ENCODE measurements at regions not wholly inside any gene's neighbourhood (a gene's known extent, or its start where the extent isn't known, plus 50 kb on each side); places are given as distances from the start of the nearest gene placed in this dataset.
"Not testable (repeated sequence)": the region's sequence is repeated elsewhere in the genome, so short reads cannot be mapped to it uniquely, and the experiment has no call there.

- H3K27ac ChIP-seq: no peak overlapping the region
- DNase-seq: no peak
- H3K36me3 ChIP-seq: no peaks in the 10 kb centered on the region
- H3K4me3 ChIP-seq (ENCODE audit: low read depth, low read length): no peak overlapping the region
- no peaks in the 10 kb centered on the region for H3K9me3 ChIP-seq (ENCODE audit: severe bottlenecking)
- no peak for TF ChIP-seq CTCF (IDR thresholded peaks at IDR 0.05; ENCODE audit: low read depth, low read length)
- H3K27me3 ChIP-seq (ENCODE audit: insufficient read depth, low read depth, severe bottlenecking): peaks cover 4% of the 10 kb centered on the region
Measured at GRCh38 chr10:113496111-113497109, 56.4 kb upstream of the HABP2 start.

DNA sequence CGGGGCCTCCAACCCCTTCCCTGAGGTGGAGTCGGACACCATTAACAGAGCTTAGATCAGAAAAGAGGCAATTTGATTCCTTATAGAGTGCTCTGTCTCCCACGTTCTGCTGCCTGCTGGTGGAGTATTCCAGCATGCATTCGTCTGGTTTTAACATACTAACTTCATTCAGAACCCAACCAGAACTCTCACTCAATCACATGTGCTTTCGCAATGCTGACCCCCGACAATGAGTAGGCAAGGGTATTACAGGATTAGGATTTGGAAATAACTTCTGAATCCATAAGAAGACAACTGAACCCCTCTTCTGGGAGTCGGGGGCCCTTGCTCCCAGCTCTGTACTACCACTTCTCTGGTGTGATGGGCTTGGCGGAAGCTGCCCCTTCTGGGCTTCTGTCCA is 55.7 kb upstream of the HABP2 start:
- no peaks in the 10 kb centered on the region for H3K36me3 ChIP-seq
- TF ChIP-seq CTCF (IDR thresholded peaks at IDR 0.05; ENCODE audit: low read depth, low read length): no peak
- DNase-seq: no peak
- H3K4me3 ChIP-seq (ENCODE audit: low read depth, low read length): no peak overlapping the region
- peaks cover 4% of the 10 kb centered on the region for H3K27me3 ChIP-seq (ENCODE audit: insufficient read depth, low read depth, severe bottlenecking)
- no peak overlapping the region for H3K27ac ChIP-seq
- H3K9me3 ChIP-seq (ENCODE audit: severe bottlenecking): no peaks in the 10 kb centered on the region

DNA sequence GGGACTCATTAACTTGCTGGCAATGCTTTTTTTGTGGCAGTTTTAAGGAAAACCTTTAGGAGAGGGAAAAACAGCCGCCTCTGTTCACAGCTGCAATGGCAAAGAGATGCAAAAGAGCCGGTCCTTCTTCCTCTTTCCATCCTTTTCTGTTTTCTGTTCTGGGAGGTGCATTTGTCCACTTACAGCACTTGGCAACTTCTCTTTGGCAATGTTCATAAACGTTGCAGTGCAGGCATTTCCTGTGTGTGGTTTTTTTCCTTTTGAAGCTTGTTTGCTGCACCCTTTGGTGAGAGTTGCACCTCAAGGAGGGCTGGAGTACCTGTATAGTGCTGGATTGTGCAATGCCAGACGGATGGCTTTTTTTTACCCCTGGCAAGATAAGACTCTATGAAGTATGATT is 53.9 kb upstream of the HABP2 start:
- no peak for TF ChIP-seq CTCF (IDR thresholded peaks at IDR 0.05; ENCODE audit: low read depth, low read length)
- no peaks in the 10 kb centered on the region for H3K36me3 ChIP-seq
- no peak overlapping the region for H3K4me3 ChIP-seq (ENCODE audit: low read depth, low read length)
- H3K27ac ChIP-seq: no peak overlapping the region
- H3K27me3 ChIP-seq (ENCODE audit: insufficient read depth, low read depth, severe bottlenecking): no peaks in the 10 kb centered on the region
- DNase-seq: no peak
- H3K9me3 ChIP-seq (ENCODE audit: severe bottlenecking): no peaks in the 10 kb centered on the region

DNA sequence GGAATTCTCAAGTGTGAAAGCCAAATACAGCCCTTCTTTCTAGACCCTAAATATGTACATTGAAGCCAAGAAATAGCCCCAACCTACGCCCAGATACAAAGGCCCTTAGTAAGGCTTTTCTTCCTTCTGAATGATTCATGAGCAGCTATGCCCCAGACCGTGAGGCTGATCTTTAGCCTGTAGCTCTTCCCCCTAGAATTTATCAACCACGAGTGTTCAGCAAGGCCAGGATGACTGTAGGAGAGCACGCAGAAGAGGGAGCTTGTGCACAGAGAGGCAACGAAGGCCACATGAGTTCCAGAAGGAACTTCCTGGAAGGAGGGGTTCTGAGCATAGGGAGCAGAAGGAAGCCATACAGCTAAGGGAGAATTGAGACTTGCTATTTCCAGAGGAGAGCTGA is 53.0 kb upstream of the HABP2 start:
- no peak for TF ChIP-seq CTCF (IDR thresholded peaks at IDR 0.05; ENCODE audit: low read depth, low read length)

GRCh38 chr10:113501031-113501430 is 51.8 kb upstream of the HABP2 start:
- H3K9me3 ChIP-seq (ENCODE audit: severe bottlenecking); H3K4me3 ChIP-seq (ENCODE audit: low read depth, low read length); DNase-seq; H3K27ac ChIP-seq; H3K36me3 ChIP-seq; H3K27me3 ChIP-seq (ENCODE audit: insufficient read depth, low read depth, severe bottlenecking): not testable (repeated sequence)

More for the DNA sequence above, 53.0 kb upstream of the HABP2 start:
- no peaks in the 10 kb centered on the region for H3K36me3 ChIP-seq
- DNase-seq: no peak
- H3K9me3 ChIP-seq (ENCODE audit: severe bottlenecking): no peaks in the 10 kb centered on the region
- H3K27ac ChIP-seq: no peak overlapping the region
- H3K4me3 ChIP-seq (ENCODE audit: low read depth, low read length): no peak overlapping the region
- H3K27me3 ChIP-seq (ENCODE audit: insufficient read depth, low read depth, severe bottlenecking): peaks cover 3% of the 10 kb centered on the region

Data from WERI-Rb-1 (cell line).